RWPE2 (cell line): ENCODE measurements at regions not wholly inside any gene's neighbourhood (a gene's known extent, or its start where the extent isn't known, plus 50 kb on each side); places are given as distances from the start of the nearest gene placed in this dataset.

Experiments used
- ATAC-seq: fragments of 200-7000 bp; cut with Tn5 transposase; 3 replicates; pipeline ENCODE4 v1.9.1; 2021; ENCODE audit warnings: low read depth
- DNase-seq: peaks from one replicate; pipeline ENCODE4 v3.0.0-alpha.2; 2020; ENCODE audit warnings: low spot score
- H3K27ac ChIP-seq: fragments of 450-650 bp; 2 replicates; pipeline ENCODE4 v1.5.1; 2017; ENCODE audit warnings: mild to moderate bottlenecking; ENCODE audit not compliant: poor library complexity, severe bottlenecking
- H3K27me3 ChIP-seq: fragments of 250-450 bp; sonication (Bioruptor Pico); 2 replicates; pipeline ENCODE4 v1.5.1; 2021; ENCODE audit warnings: mild to moderate bottlenecking, moderate library complexity; ENCODE audit not compliant: insufficient read depth, poor library complexity, severe bottlenecking
- H3K36me3 ChIP-seq: fragments of 250-450 bp; sonication (Bioruptor Pico); 2 replicates; pipeline ENCODE4 v1.5.1; 2020; ENCODE audit warnings: low read depth, mild to moderate bottlenecking, moderate library complexity
- H3K4me1 ChIP-seq: fragments of 250-450 bp; sonication (Bioruptor Pico); 2 replicates; pipeline ENCODE4 v1.5.1; 2021; ENCODE audit warnings: mild to moderate bottlenecking, moderate library complexity; ENCODE audit not compliant: insufficient read depth, poor library complexity, severe bottlenecking
- H3K4me3 ChIP-seq: fragments of 250-450 bp; sonication (Bioruptor Pico); 2 replicates; pipeline ENCODE4 v1.5.1; 2021; ENCODE audit warnings: mild to moderate bottlenecking, moderate library complexity; ENCODE audit not compliant: severe bottlenecking
- H3K9me3 ChIP-seq: fragments of 250-450 bp; sonication (Bioruptor Pico); 2 replicates; pipeline ENCODE4 v1.5.1; 2021; ENCODE audit warnings: mild to moderate bottlenecking, moderate library complexity; ENCODE audit not compliant: severe bottlenecking
- TF ChIP-seq, protein P1 (sequence below): fragments of 450-650 bp; IDR thresholded peaks from one replicate; pipeline ENCODE4 v1.5.1; 2017; ENCODE audit warnings: mild to moderate bottlenecking, moderate library complexity; ENCODE audit not compliant: poor library complexity, severe bottlenecking

DNA sequence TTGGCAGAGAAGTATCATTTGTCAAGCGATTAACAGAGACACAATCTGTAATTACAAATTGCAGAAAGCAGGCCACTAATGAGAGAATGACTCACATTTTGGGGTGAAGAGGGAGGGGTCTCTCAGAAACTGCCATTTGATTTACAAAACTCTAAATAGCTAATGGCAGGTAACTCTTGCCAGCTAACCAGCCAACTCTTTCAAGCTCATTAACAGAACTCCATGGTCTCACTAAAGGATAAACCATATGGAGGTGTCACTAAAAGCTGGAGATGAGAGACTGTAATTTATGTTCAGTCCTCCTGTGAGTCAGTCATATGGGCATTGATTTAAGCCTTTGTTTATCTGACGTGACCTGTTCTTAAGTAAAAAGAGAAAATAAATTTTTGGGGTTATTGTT lies 336.4 kb downstream of the FOXG1 start:
- ATAC-seq (no peak), DNase-seq (no peak)
- no peaks in the 10 kb centered on the region for H3K4me1 ChIP-seq
- peaks cover 18% of the 10 kb centered on the region for H3K27me3 ChIP-seq
- H3K27ac ChIP-seq = no peak overlapping the region
- H3K9me3 ChIP-seq = no peaks in the 10 kb centered on the region
- no peak overlapping the region for H3K4me3 ChIP-seq
- TF ChIP-seq, protein P1, sequence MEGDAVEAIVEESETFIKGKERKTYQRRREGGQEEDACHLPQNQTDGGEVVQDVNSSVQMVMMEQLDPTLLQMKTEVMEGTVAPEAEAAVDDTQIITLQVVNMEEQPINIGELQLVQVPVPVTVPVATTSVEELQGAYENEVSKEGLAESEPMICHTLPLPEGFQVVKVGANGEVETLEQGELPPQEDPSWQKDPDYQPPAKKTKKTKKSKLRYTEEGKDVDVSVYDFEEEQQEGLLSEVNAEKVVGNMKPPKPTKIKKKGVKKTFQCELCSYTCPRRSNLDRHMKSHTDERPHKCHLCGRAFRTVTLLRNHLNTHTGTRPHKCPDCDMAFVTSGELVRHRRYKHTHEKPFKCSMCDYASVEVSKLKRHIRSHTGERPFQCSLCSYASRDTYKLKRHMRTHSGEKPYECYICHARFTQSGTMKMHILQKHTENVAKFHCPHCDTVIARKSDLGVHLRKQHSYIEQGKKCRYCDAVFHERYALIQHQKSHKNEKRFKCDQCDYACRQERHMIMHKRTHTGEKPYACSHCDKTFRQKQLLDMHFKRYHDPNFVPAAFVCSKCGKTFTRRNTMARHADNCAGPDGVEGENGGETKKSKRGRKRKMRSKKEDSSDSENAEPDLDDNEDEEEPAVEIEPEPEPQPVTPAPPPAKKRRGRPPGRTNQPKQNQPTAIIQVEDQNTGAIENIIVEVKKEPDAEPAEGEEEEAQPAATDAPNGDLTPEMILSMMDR = no peak
- no peaks in the 10 kb centered on the region for H3K36me3 ChIP-seq

DNA sequence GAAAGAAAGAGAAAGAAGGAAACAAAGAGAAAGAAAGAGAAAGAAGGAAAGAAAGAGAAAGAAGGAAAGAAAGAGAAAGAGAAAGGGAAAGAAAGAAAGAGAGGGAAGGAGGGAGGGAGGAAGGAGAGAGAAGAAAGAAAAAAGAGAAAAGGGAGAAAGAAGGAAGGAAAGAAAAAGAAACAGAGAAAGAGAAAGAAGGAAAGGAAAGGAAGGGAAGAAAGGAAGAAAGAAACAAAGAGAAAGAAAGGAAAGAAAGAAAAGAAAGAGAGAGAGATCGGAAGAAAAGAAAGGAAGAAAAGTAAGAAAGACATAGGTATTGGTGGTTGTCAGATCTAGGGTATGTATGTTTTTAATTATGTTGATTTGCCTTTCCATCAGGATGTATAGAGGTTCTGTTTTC lies 342.3 kb downstream of the FOXG1 start:
- TF ChIP-seq, protein P1 = no peak
- Histone ChIP-seq H3K4me3 (no peak overlapping the region), H3K36me3 (no peaks in the 10 kb centered on the region), H3K4me1 (no peaks in the 10 kb centered on the region), H3K9me3 (no peaks in the 10 kb centered on the region), H3K27me3 (peaks cover 3% of the 10 kb centered on the region), H3K27ac (no peak overlapping the region)
- DNase-seq (no peak), ATAC-seq (no peak)

DNA sequence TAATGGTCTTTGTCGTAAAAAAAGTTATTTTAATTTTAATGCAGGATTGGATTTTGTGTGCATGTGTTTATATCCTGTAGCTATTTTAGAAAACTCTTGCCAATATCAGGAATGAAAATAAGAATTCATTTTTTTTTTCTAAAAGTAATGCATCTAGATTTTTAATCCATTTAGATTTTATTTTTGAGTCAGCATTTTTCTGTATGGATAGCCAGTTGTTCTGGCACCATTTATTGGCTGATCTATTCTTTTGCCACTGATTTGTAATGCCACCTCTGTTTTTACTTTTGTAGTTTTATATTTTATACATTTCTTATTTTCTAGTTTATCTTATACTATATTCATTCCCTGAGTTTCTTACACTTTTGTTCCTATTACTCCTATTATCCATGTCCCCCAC lies 343.0 kb downstream of the FOXG1 start:
- H3K27me3 ChIP-seq = peaks cover 3% of the 10 kb centered on the region
- TF ChIP-seq, protein P1 = no peak
- H3K27ac ChIP-seq = no peak overlapping the region
- H3K9me3 ChIP-seq = no peaks in the 10 kb centered on the region
- no peaks in the 10 kb centered on the region for H3K36me3 ChIP-seq
- ATAC-seq = no peak
- H3K4me1 ChIP-seq = no peaks in the 10 kb centered on the region
- DNase-seq = no peak
- H3K4me3 ChIP-seq = no peak overlapping the region

GRCh38 chr14:29111554-29111953 lies 345.0 kb downstream of the FOXG1 start:
- no peak for ATAC-seq
- no peak for DNase-seq
- Histone ChIP-seq H3K27me3 (peaks cover 3% of the 10 kb centered on the region), H3K9me3 (no peaks in the 10 kb centered on the region), H3K36me3 (no peaks in the 10 kb centered on the region), H3K4me1 (no peaks in the 10 kb centered on the region), H3K27ac (no peak overlapping the region), H3K4me3 (no peak overlapping the region)
- TF ChIP-seq, protein P1 = no peak

- ATAC-seq (no peak), DNase-seq (no peak)
- Histone ChIP-seq H3K9me3 (no peaks in the 10 kb centered on the region), H3K36me3 (no peaks in the 10 kb centered on the region), H3K4me3 (no peak overlapping the region), H3K27me3 (peaks cover 10% of the 10 kb centered on the region), H3K27ac (no peak overlapping the region), H3K4me1 (no peaks in the 10 kb centered on the region)
- TF ChIP-seq, protein P1 = no peak
Observed at GRCh38 chr14:29123017-29123416, 356.4 kb downstream of the FOXG1 start.
